ENCODE measurements at regions not wholly inside any gene's neighbourhood (a gene's known extent, or its start where the extent isn't known, plus 50 kb on each side); places are given as distances from the start of the nearest gene placed in this dataset.

DNA sequence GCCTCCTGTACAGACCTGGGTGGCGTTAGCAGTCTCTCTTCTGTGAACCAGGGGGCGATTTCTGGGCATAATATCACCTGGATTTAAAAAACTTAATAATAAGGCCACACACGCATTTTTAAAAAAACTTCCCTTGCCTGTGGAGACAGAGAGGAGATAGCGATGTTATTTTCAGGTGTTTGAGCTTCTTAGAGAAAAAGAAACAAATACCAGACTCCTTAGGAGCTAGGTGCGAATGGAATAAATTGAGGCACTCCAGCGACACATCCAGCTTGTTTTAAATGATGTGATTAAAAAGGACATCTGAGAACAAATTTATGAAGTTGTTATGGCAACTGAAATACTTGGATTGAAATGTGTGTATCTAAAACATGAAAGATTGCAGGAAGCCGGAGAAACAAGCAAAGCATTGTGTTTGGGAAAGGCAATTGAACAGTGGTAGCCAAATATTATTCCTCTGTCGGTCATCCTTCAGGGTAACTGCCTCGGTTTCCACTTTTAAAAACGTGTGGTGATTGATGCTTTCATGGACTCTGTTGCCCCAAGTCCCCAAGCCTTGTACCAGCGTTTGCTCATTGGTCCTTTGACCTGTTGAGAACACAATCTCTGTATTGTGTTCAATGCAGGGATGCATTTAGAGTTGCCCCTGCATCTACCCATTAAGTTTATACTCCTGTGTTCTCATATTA lies 158.7 kb downstream of the TM9SF2 start:
- Histone ChIP-seq H3K27me3 (peaks cover 13% of the 10 kb centered on the region), H3K27ac (no peak overlapping the region), H3K4me1 (ENCODE audit: insufficient read depth) (peaks cover 14% of the 10 kb centered on the region), H4K20me1 (ENCODE audit: insufficient read depth, poor library complexity, severe bottlenecking) (no peaks in the 10 kb centered on the region), H3K36me3 (replicated peaks; ENCODE audit: insufficient read depth, low read depth) (no peaks in the 10 kb centered on the region), H2AFZ (no peak overlapping the region), H3K9me2 (replicated peaks; ENCODE audit: insufficient read depth) (no peaks in the 10 kb centered on the region), H3K4me2 (no peak overlapping the region), H3K4me3 (no peak overlapping the region), H3K9me3 (ENCODE audit: low read depth) (no peaks in the 10 kb centered on the region), H3K79me2 (no peaks in the 10 kb centered on the region)
- no peak for TF ChIP-seq EZH2phosphoT487 (IDR thresholded peaks at IDR 0.05; ENCODE audit: low read depth, severe bottlenecking, unreplicated experiment)
- TF ChIP-seq, protein P1, sequence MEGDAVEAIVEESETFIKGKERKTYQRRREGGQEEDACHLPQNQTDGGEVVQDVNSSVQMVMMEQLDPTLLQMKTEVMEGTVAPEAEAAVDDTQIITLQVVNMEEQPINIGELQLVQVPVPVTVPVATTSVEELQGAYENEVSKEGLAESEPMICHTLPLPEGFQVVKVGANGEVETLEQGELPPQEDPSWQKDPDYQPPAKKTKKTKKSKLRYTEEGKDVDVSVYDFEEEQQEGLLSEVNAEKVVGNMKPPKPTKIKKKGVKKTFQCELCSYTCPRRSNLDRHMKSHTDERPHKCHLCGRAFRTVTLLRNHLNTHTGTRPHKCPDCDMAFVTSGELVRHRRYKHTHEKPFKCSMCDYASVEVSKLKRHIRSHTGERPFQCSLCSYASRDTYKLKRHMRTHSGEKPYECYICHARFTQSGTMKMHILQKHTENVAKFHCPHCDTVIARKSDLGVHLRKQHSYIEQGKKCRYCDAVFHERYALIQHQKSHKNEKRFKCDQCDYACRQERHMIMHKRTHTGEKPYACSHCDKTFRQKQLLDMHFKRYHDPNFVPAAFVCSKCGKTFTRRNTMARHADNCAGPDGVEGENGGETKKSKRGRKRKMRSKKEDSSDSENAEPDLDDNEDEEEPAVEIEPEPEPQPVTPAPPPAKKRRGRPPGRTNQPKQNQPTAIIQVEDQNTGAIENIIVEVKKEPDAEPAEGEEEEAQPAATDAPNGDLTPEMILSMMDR (IDR thresholded peaks at IDR 0.05; ENCODE audit: poor library complexity): no peak
- no peak for TF ChIP-seq EZH2 (IDR thresholded peaks at IDR 0.05; ENCODE audit: borderline replicate concordance)
- no peak for DNase-seq (ENCODE audit: low spot score)
- 68% methylated on average over 11 of the region's 11 CpGs for WGBS (ENCODE audit: low lambda C conversion rate, missing lambda C conversion rate)

DNA sequence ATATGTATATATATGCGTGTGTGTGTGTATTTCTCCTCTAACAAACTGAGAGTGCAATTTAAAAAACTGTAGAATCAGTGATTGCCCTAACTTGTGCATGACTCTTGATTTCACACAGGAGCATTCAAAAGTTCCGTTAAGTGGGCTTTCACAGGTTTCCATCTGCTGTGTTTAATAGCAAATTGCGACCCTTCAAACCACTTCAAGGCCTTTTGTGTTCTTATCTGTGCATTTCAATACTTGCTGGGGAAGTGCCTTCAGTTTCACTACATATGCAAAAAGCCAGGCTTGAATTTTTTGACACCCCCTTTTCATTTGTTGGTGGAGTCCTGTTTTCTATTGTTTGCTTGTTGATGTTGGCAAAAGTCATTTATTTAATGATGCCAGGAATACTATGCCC lies 158.0 kb downstream of the TM9SF2 start:
- 82% methylated on average over 3 of the region's 3 CpGs for WGBS (ENCODE audit: low lambda C conversion rate, missing lambda C conversion rate)
- no peak overlapping the region for H3K27ac ChIP-seq
- no peaks in the 10 kb centered on the region for H3K36me3 ChIP-seq (replicated peaks; ENCODE audit: insufficient read depth, low read depth)
- no peaks in the 10 kb centered on the region for H3K79me2 ChIP-seq
- peak overlapping the region; percentile 87 for H3K4me2 ChIP-seq
- H3K27me3 ChIP-seq: peaks cover 13% of the 10 kb centered on the region
- H2AFZ ChIP-seq: no peak overlapping the region
- H3K4me1 ChIP-seq (ENCODE audit: insufficient read depth): peaks cover 14% of the 10 kb centered on the region
- no peak overlapping the region for H3K4me3 ChIP-seq
- TF ChIP-seq EZH2 (IDR thresholded peaks at IDR 0.05; ENCODE audit: borderline replicate concordance) (no peak), EZH2phosphoT487 (IDR thresholded peaks at IDR 0.05; ENCODE audit: low read depth, severe bottlenecking, unreplicated experiment) (no peak)
- TF ChIP-seq, protein P1 (IDR thresholded peaks at IDR 0.05; ENCODE audit: poor library complexity): no peak
- no peaks in the 10 kb centered on the region for H4K20me1 ChIP-seq (ENCODE audit: insufficient read depth, poor library complexity, severe bottlenecking)
- no peak for DNase-seq (ENCODE audit: low spot score)
- no peaks in the 10 kb centered on the region for H3K9me3 ChIP-seq (ENCODE audit: low read depth)
- no peaks in the 10 kb centered on the region for H3K9me2 ChIP-seq (replicated peaks; ENCODE audit: insufficient read depth)

DNA sequence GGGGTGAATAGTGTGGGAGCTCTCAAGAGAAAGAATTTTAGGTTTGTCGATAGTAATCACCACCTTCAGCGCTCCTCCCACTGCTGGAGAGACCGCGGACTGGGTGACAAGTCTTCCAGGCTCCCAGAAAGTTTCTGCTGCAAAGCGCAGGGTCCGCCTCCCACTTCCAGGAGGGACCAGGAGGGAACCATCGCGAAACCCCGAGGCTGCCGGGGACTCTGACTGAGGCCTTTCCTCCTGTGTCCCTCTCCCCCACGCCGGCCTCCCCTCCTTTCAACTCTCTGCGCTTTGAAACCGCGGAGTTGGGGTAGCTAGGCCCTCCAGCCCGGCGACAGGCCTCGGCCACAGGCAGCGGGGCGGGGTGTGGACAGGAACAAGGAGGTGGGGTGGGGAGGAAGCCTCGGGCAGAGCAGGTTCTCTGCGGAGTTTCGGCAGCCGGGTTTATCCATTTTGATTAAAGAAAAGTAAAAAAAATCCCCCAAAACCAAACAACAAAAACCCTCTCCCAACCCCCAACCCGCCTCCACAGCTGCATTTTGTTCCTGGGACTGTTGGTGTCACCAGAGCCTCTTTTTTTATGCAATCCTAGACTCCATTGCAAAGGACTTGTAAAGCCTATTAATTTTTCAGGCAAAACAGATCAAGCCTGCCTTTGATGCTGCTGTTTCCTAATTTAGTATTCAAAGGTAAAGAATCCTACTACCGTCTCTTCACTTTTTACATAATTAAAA lies 157.2 kb downstream of the TM9SF2 start:
- peak overlapping the region; percentile 63 for H3K27ac ChIP-seq
- peaks cover 14% of the 10 kb centered on the region for H3K4me1 ChIP-seq (ENCODE audit: insufficient read depth)
- no peaks in the 10 kb centered on the region for H4K20me1 ChIP-seq (ENCODE audit: insufficient read depth, poor library complexity, severe bottlenecking)
- H3K4me3 ChIP-seq: peak overlapping the region; percentile 31
- H3K36me3 ChIP-seq (replicated peaks; ENCODE audit: insufficient read depth, low read depth): no peaks in the 10 kb centered on the region
- TF ChIP-seq EZH2 (IDR thresholded peaks at IDR 0.05; ENCODE audit: borderline replicate concordance) (no peak), EZH2phosphoT487 (IDR thresholded peaks at IDR 0.05; ENCODE audit: low read depth, severe bottlenecking, unreplicated experiment) (no peak)
- TF ChIP-seq, protein P1 (IDR thresholded peaks at IDR 0.05; ENCODE audit: poor library complexity): peak; percentile 70
- H3K9me3 ChIP-seq (ENCODE audit: low read depth): no peaks in the 10 kb centered on the region
- H3K9me2 ChIP-seq (replicated peaks; ENCODE audit: insufficient read depth): no peaks in the 10 kb centered on the region
- peak; percentile 73 for DNase-seq (ENCODE audit: low spot score)
- H3K4me2 ChIP-seq: peak overlapping the region; percentile 87
- no peaks in the 10 kb centered on the region for H3K79me2 ChIP-seq
- peak overlapping the region; percentile 95 for H2AFZ ChIP-seq
- peaks cover 8% of the 10 kb centered on the region for H3K27me3 ChIP-seq
- WGBS (ENCODE audit: low lambda C conversion rate, missing lambda C conversion rate): 7% methylated on average over 26 of the region's 26 CpGs

All from hepatocyte (in vitro differentiated cells).